ENCODE measurements at regions not wholly inside any gene's neighbourhood (a gene's known extent, or its start where the extent isn't known, plus 50 kb on each side); places are given as distances from the start of the nearest gene placed in this dataset.
"Not testable (repeated sequence)": the region's sequence is repeated elsewhere in the genome, so short reads cannot be mapped to it uniquely, and the experiment has no call there.

DNA sequence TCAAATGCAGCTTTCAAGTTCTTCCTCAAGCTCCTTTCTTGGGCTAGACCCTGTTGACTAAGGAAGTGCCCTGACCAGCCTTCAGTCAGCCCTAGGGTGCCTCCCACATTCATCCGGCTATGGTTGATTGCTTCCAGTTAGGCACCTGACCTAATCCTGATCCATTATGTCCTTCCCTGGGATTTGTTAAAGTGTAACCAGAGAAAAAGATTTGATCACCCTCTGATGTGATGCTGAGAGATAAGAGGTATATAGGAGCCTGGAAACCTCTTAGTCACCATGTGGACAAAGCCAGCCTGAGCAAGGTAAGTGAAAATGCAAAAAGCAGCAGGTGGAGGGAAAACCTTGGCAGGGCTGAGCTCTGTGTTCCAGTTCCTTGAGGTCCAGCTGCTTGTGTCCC is 178.8 kb upstream of the ERCC6L2 start:
- TF ChIP-seq CTCF (IDR thresholded peaks at IDR 0.05; ENCODE audit: control insufficient read depth, extremely low read depth, insufficient read depth): no peak
- no peak overlapping the region for H3K4me3 ChIP-seq (ENCODE audit: low read depth, low read length)
- no peak for DNase-seq (ENCODE audit: low read depth)

DNA sequence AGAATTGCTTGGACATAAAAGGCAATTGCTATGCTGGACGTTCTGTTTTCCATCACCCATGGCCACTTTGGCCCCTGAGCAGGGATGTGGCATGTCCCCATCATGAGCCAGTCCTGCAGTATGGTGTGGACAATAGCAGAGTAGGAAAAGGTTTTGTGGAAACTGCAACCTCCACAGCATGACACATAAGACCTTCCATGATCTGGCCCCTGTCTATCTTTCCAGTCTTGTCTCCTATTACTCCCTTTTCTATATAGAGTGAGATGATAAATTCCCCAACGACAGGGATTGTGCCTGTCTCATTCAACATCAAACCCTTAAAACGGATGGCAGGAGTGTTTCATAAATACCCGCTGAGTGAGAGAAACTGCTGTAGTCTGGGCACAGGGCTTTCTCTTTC is 174.7 kb upstream of the PTCH1 start:
- no peak for TF ChIP-seq CTCF (IDR thresholded peaks at IDR 0.05; ENCODE audit: control insufficient read depth, extremely low read depth, insufficient read depth)
- no peak for DNase-seq (ENCODE audit: low read depth)
- no peak overlapping the region for H3K4me3 ChIP-seq (ENCODE audit: low read depth, low read length)

DNA sequence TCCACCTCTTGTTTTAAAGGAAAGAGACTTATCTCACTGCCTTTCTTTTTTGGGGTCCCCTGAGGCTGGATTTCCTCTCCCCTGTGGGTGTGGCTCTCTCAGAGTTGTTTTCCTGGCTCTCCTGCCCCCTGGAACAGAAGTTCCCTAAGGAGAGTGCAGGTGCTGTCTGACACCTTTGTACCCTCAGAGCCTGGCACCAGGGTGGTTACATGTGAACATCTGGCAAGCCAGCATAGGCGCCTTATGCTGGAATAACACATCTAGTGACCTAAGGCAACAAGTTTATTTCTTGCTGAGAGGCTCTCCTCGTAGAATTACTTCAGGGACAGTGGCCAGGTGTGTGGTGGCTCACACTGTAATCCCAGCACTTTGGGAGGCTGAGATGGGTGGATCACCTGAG is 172.9 kb upstream of the PTCH1 start:
- H3K4me3 ChIP-seq (ENCODE audit: low read depth, low read length): no peak overlapping the region
- DNase-seq (ENCODE audit: low read depth): no peak
- no peak for TF ChIP-seq CTCF (IDR thresholded peaks at IDR 0.05; ENCODE audit: control insufficient read depth, extremely low read depth, insufficient read depth)

DNA sequence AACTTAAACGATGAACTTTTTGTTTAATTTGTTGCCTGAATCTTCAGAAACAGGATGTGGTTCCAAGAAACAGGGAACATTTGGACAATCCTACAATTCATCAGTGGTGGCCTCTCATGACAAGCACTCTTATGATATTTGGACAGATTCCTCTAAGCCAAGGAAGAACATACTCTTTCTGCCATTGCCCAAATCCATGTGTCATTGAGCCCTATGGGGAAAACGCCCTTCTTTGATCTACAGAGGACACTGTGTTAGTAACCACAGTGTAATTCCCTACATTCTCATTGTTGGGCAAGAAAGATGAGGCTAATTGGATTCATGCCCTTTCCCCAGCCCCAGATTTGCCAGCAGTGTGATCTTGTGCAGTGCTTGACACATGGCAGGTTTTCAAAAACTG is 167.7 kb upstream of the PTCH1 start:
- no peak overlapping the region for H3K4me3 ChIP-seq (ENCODE audit: low read depth, low read length)
- no peak for TF ChIP-seq CTCF (IDR thresholded peaks at IDR 0.05; ENCODE audit: control insufficient read depth, extremely low read depth, insufficient read depth)
- no peak for DNase-seq (ENCODE audit: low read depth)

DNA sequence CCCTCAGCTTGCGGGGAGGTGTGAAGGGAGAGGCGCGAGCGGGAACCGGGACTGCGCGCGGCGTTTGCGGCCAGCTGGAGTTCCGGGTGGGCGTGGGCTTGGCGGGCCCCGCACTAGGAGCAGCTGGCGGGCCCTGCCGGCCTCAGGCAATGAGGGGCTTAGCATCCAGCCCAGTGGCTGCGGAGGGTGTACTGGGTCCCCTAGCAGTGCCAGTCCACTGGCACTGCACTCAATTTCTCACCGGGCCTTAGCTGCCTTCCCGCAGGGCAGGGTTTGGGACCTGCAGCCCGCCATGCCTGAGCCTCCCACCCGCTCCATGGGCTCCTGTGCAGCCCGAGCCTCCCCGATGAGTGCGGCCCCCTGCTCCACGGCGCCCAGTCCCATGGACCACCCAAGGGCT is 163.5 kb upstream of the PTCH1 start:
- not testable (repeated sequence) for DNase-seq (ENCODE audit: low read depth)

DNA sequence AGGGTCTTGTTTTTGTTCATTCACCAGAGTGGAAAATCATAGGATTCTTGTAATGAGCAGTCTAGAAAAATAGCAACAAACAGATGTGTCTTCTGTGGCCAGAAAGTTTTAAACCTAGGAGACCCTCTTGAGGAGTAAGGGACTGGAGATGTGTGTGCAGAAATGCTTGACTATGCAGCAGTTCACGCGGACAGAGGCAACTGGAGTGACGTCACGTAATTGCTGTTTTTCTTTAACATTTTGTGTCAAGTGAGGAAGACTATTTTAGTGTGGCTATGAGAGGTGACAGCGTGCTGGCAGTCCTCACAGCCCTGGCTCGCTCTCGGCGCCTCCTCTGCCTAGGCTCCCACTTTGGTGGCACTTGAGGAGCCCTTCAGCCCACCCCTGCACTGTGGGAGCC is 163.1 kb upstream of the PTCH1 start:
- TF ChIP-seq CTCF (IDR thresholded peaks at IDR 0.05; ENCODE audit: control insufficient read depth, extremely low read depth, insufficient read depth): no peak
- no peak overlapping the region for H3K4me3 ChIP-seq (ENCODE audit: low read depth, low read length)

More for the DNA sequence above, 163.5 kb upstream of the PTCH1 start:
- not testable (repeated sequence) for H3K4me3 ChIP-seq (ENCODE audit: low read depth, low read length)

GRCh38 chr9:95678759-95679158 is 162.0 kb upstream of the PTCH1 start:
- no peak for TF ChIP-seq CTCF (IDR thresholded peaks at IDR 0.05; ENCODE audit: control insufficient read depth, extremely low read depth, insufficient read depth)
- no peak overlapping the region for H3K4me3 ChIP-seq (ENCODE audit: low read depth, low read length)
- no peak for DNase-seq (ENCODE audit: low read depth)

More for the DNA sequence above, 163.1 kb upstream of the PTCH1 start:
- DNase-seq (ENCODE audit: low read depth): no peak

GRCh38 chr9:95670122-95670521 is 153.4 kb upstream of the PTCH1 start:
- H3K4me3 ChIP-seq (ENCODE audit: low read depth, low read length): no peak overlapping the region
- TF ChIP-seq CTCF (IDR thresholded peaks at IDR 0.05; ENCODE audit: control insufficient read depth, extremely low read depth, insufficient read depth): no peak
- no peak for DNase-seq (ENCODE audit: low read depth)
